Common myeloid progenitor, CD34-positive (primary cell): ENCODE measurements at regions not wholly inside any gene's neighbourhood (a gene's known extent, or its start where the extent isn't known, plus 50 kb on each side); places are given as distances from the start of the nearest gene placed in this dataset.
A peak's percentile ranks its signal among the peaks of the same experiment; 100 is the strongest.
"Not testable (repeated sequence)": the region's sequence is repeated elsewhere in the genome, so short reads cannot be mapped to it uniquely, and the experiment has no call there.

Source experiments
- CTCF ChIA-PET: fragments of 350-600 bp; sonication (Branson Sonifier 250); formaldehyde crosslinking; loops from one replicate; lab custom pipeline; 2021; ENCODE audit warnings: antibody characterized with exemption; lab: Charles Lee
- POLR2A ChIA-PET: fragments of 350-600 bp; sonication (Branson Sonifier 250); formaldehyde crosslinking; loops from one replicate; lab custom pipeline; 2021; ENCODE audit warnings: antibody characterized with exemption; lab: Charles Lee
- DNase-seq, 3 donors: peaks; one replicate each; pipeline versions ENCODE4 v3.0.0 to v3.0.0-alpha.2; 2013
- H3K27ac ChIP-seq, 2 experiments: 1 replicate in 1 of 2; 2 replicates in 1 of 2; pipeline ENCODE4 v1.7.0; 2013; ENCODE audit warnings: inconsistent platforms in 2 of 2, low read length in 2 of 2, mild to moderate bottlenecking in 2 of 2, low read depth in 1 of 2, moderate library complexity in 1 of 2; ENCODE audit not compliant: severe bottlenecking in 2 of 2, insufficient read depth in 1 of 2, poor library complexity in 1 of 2
- H3K27me3 ChIP-seq, 5 experiments: replicated peaks in 2 of 5; 1 replicate in 3 of 5; 2 replicates in 2 of 5; pipeline versions ENCODE4 v1.6.1 to v1.7.0; 2013; ENCODE audit warnings: low read length in 4 of 5, mild to moderate bottlenecking in 2 of 5, moderate library complexity in 2 of 5, inconsistent platforms in 1 of 5; ENCODE audit not compliant: insufficient read depth in 5 of 5, control insufficient read depth in 4 of 5
- H3K36me3 ChIP-seq, 4 experiments: 1 replicate in 2 of 4; 2 replicates in 2 of 4; pipeline versions ENCODE4 v1.6.1 to v1.7.0; 2013; ENCODE audit warnings: low read length in 3 of 4, control low read depth in 1 of 4, mild to moderate bottlenecking in 1 of 4; ENCODE audit not compliant: control insufficient read depth in 4 of 4, insufficient read depth in 4 of 4
- H3K4me1 ChIP-seq, 4 experiments: 1 replicate in 3 of 4; 2 replicates in 1 of 4; pipeline versions ENCODE4 v1.6.1 to v1.7.1; 2013; ENCODE audit warnings: low read length in 3 of 4, mild to moderate bottlenecking in 3 of 4, control low read depth in 1 of 4, inconsistent platforms in 1 of 4, moderate library complexity in 1 of 4; ENCODE audit not compliant: control insufficient read depth in 4 of 4, insufficient read depth in 4 of 4; ENCODE audit errors: control extremely low read depth in 1 of 4
- H3K4me3 ChIP-seq, 7 experiments: 1 replicate in 4 of 7; 2 replicates in 3 of 7; pipeline versions ENCODE4 v1.5.1 to v1.7.0; 2013; ENCODE audit warnings: mild to moderate bottlenecking in 7 of 7, low read length in 6 of 7, moderate library complexity in 6 of 7, inconsistent platforms in 2 of 7, low read depth in 2 of 7, control low read depth in 1 of 7; ENCODE audit not compliant: insufficient read depth in 4 of 7, control insufficient read depth in 1 of 7; ENCODE audit errors: extremely low read depth in 1 of 7
- H3K9me3 ChIP-seq, 5 experiments: 1 replicate in 4 of 5; 2 replicates in 1 of 5; pipeline versions ENCODE4 v1.6.1 to v1.7.1; 2013; ENCODE audit warnings: low read length in 4 of 5, mild to moderate bottlenecking in 2 of 5, inconsistent platforms in 1 of 5, low read depth in 1 of 5, moderate library complexity in 1 of 5; ENCODE audit not compliant: control insufficient read depth in 4 of 5, insufficient read depth in 2 of 5; ENCODE audit errors: control extremely low read depth in 1 of 5
- WGBS: methylation state at CpG from one replicate; pipeline ENCODE4 v1.1.5; 2013; ENCODE audit not compliant: insufficient coverage; 5-methylcytosine and 5-hydroxymethylcytosine counted together

DNA sequence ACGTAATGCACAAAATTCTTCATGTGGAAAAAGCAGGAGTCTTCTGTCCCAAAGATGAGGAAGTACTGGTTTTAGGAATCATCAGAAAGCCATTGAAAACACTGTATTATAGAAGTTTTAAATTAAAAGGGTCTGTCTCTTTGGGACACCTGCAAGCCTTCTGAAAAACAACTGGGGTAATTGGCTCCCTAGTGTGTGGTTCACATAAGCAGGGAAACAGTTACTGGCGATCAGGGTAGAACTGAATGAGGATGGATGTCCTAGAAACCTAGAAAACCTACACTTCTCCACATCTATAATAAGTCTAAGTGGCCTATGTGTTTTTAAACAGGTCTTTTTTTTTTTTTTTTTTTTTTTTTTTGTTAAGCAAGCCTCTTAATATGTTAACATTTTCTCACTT is 945.5 kb upstream of the PCDH10 start:
- ChIA-PET CTCF (no interaction called here), POLR2A (no interaction called here)
- H3K4me3 ChIP-seq = no peak overlapping the region
- no peaks in the 10 kb centered on the region for H3K36me3 ChIP-seq
- WGBS = 91% methylated on average over 1 of the region's 2 CpGs
- H3K4me1 ChIP-seq = no peaks in the 10 kb centered on the region
- H3K27me3 ChIP-seq = no peaks in the 10 kb centered on the region
- H3K9me3 ChIP-seq = no peaks in the 10 kb centered on the region
- no peak for DNase-seq
- H3K27ac ChIP-seq = no peak overlapping the region

DNA sequence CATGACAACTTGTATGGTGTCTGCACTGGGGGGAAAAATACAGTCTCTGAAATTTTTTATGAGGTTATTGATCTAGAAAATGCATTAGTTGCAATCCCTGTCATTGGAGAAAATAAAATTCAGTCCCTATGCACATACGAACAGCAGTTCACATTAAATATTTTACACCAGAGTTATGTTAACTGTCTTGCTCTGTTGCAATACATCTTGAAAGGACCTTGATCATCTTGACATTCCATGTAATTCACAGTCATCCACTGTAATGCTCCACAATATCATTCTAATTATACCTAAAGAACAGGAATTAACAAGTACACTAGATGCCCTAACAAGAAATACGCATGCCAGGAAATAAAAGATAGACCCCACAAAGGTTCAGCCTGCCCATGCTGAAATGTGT is 934.6 kb upstream of the PCDH10 start:
- Histone ChIP-seq H3K4me3 (no peak overlapping the region), H3K36me3 (no peaks in the 10 kb centered on the region), H3K27me3 (no peaks in the 10 kb centered on the region), H3K27ac (no peak overlapping the region), H3K4me1 (no peaks in the 10 kb centered on the region), H3K9me3 (no peaks in the 10 kb centered on the region)
- ChIA-PET POLR2A (no interaction called here), CTCF (no interaction called here)
- DNase-seq = no peak
- no CpG with 5 or more reads among the region's 2 CpGs for WGBS

DNA sequence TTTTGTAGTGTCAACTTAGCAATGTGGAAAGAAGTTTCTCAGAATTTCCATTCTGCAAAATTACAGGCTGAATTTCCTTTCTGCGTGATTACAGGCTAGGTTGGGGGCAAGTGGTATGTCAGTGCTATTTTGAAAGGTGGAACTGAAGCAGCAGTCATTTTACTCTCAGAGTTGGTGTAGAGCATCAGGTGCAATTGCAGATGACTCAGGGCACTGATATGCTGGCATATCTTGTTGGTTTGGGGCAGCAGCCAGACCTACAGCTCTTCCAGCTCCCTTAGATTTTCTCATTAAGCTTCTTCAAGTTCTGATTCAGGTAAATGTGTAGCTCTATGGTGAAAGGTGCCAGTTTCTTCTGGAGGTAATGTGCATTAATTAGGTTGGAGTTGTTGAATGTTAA is 930.7 kb upstream of the PCDH10 start:
- Histone ChIP-seq H3K27ac (no peak overlapping the region), H3K4me3 (no peak overlapping the region), H3K36me3 (no peaks in the 10 kb centered on the region), H3K9me3 (no peaks in the 10 kb centered on the region), H3K4me1 (no peaks in the 10 kb centered on the region), H3K27me3 (no peaks in the 10 kb centered on the region)
- CTCF ChIA-PET = no interaction called here
- POLR2A ChIA-PET = no interaction called here
- no peak for DNase-seq
- 100% methylated on average over 1 of the region's 1 CpG for WGBS

DNA sequence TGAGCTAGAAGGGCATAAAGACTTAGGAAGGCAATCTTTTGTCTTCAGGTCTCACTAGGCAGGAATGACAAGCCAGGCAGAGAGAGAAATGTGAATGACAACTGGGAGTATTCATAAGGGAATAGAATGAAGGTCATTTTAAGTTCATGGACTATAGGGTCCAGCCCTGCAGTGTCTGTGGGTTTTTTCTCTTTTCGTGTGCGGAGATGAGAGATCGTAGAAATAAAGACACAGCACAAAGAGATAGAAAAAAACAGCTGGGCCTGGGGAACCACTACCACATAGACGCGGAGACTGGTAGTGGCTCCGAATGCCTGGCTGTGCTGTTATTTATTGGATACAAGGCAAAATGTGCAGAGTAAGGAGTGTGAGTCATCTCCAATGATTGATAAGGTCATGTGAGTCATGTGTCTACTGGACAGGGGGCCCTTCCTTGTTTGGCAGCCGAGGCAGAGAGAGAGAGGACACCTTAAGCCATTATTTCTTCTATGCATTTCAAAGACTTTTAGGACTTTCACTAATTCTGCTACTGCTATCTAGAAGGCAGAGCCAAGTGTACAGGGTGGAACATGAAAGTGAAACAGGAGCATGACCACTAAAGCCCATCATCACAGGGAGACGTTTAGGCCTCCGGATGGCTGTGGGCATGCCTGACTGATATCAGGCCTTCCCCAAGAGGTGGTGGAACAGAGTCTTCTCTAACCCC is 921.8 kb upstream of the PCDH10 start:
- 88% methylated on average over 7 of the region's 9 CpGs for WGBS
- H3K27ac ChIP-seq = no peak overlapping the region
- H3K36me3 ChIP-seq = no peaks in the 10 kb centered on the region
- ChIA-PET CTCF (no interaction called here), POLR2A (no interaction called here)
- H3K9me3 ChIP-seq = peaks cover 0 to 3% (median 0%) of the 10 kb centered on the region in 5 experiments
- peak overlapping the region in 2 of 7 experiments; percentile 22 to 35 for H3K4me3 ChIP-seq
- H3K4me1 ChIP-seq = no peaks in the 10 kb centered on the region
- DNase-seq = peak in 1 of 3 donors; percentile 2
- no peaks in the 10 kb centered on the region for H3K27me3 ChIP-seq

DNA sequence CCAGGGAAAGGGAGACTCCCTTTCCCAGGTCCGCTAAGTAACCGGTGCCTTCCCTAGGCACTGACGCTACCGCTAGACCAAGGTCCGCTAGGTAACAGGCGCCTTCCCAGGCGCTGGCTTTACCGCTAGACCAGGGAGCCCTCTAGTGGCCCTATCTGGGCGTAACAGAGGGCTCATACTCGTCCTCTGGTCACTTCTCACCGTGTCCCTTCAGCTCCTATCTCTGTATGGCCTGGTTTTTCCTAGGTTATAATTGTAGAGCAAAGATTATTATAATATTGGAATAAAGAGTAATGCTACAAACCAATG is 921.3 kb upstream of the PCDH10 start:
- H3K27ac ChIP-seq, H3K9me3 ChIP-seq, H3K4me1 ChIP-seq, H3K36me3 ChIP-seq, POLR2A ChIA-PET, CTCF ChIA-PET, H3K27me3 ChIP-seq: not testable (repeated sequence)
- peak; percentile 9 to 13 (median 9) for DNase-seq
- peak overlapping the region in 2 of 7 experiments; percentile 22 to 35 for H3K4me3 ChIP-seq
- 82% methylated on average over 9 of the region's 11 CpGs for WGBS

DNA sequence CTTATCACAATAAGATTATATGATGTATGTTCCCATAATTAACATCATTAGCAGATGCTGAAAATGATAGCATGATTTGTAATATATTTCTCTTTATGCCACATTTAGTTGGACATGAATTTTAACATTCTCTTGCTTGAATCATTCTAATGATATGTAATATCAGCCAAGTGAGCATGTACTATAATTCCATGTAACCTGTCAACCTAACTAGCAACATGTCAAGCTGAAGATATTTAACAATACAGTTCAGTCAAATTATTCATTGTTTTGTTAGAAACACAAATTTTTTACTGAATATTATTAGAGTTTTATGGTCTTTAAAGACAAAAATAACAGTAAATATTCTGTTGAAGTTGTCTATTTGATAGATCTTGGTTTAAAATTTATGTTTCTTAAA is 920.4 kb upstream of the PCDH10 start:
- no peaks in the 10 kb centered on the region for H3K36me3 ChIP-seq
- no peak overlapping the region for H3K27ac ChIP-seq
- H3K4me1 ChIP-seq = no peaks in the 10 kb centered on the region
- ChIA-PET CTCF (no interaction called here), POLR2A (no interaction called here)
- no peak for DNase-seq
- peaks cover 0 to 3% (median 0%) of the 10 kb centered on the region in 5 experiments for H3K9me3 ChIP-seq
- H3K27me3 ChIP-seq = no peaks in the 10 kb centered on the region
- H3K4me3 ChIP-seq = no peak overlapping the region

DNA sequence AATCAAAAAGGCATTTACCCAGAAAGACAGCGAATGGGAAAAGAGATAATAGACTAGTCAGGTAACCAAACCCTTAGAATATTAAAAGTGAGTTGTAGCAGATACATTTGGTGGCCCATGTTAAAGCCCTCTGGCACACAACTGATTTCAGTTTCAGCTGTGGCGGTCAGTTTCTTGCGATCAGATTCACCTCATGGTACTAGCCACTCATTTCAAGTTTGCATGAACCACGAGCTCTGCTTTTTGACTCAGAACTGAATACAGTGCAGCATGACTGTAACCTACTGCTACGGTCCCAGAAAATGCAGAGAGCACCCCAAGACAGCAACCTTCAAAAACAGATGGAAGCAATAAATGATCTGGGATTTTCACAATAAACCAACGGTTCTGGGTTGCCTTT is 919.1 kb upstream of the PCDH10 start:
- Histone ChIP-seq H3K9me3 (peaks cover 0 to 3% (median 0%) of the 10 kb centered on the region in 5 experiments), H3K4me3 (no peak overlapping the region), H3K36me3 (no peaks in the 10 kb centered on the region), H3K27ac (no peak overlapping the region), H3K27me3 (no peaks in the 10 kb centered on the region), H3K4me1 (no peaks in the 10 kb centered on the region)
- DNase-seq = no peak
- CTCF ChIA-PET = no interaction called here
- WGBS = 86% methylated on average over 5 of the region's 6 CpGs
- POLR2A ChIA-PET = no interaction called here
